HepG2 (cell line): ENCODE measurements at regions not wholly inside any gene's neighbourhood (a gene's known extent, or its start where the extent isn't known, plus 50 kb on each side); places are given as distances from the start of the nearest gene placed in this dataset.

ENCODE experiments used
- ATAC-seq: fragments of 200-7000 bp; cut with Tn5 transposase; 3 replicates; pipeline ENCODE4 v1.9.1; 2020; ENCODE audit warnings: mild to moderate bottlenecking, moderate library complexity
- BruUV-seq: library from RNA; stranded (reverse); fragments of 400-500 nt; replicated peaks from 2 replicates; lab custom pipeline; 2021; lab: Mats Ljungman, UMichigan
- CTCF ChIA-PET: fragments of 300-600 bp; formaldehyde crosslinking; extraction: SDS; loops from one replicate; lab custom pipeline; 2021; ENCODE audit warnings: low total read pairs, inconsistent platforms, low intra/inter-chr PET ratio; lab: Yijun Ruan, JAX
- POLR2A ChIA-PET: fragments of 350-600 bp; sonication (Branson Sonifier 250); formaldehyde crosslinking; loops from one replicate; lab custom pipeline; 2020; ENCODE audit warnings: antibody characterized with exemption, inconsistent platforms; lab: Yijun Ruan, JAX
- DNase-seq: peaks from one replicate; pipeline ENCODE4 v3.0.0-alpha.2; 2015; ENCODE audit warnings: low spot score
- FAIRE-seq: peaks from 3 replicates; lab custom pipeline; 2011; peaks lifted over from hg19 to GRCh38; lab: Jason Lieb, UNC
- H2AFZ ChIP-seq: one replicate; pipeline ENCODE4 v1.6.1; 2011; ENCODE audit warnings: low read length, inconsistent platforms
- H3K27ac ChIP-seq: fragments of 300-600 bp; 3 replicates; pipeline ENCODE4 v1.8.0; 2011; ENCODE audit warnings: mixed run types, mild to moderate bottlenecking, mixed read lengths, low read length, inconsistent platforms; ENCODE audit not compliant: insufficient read depth; ENCODE audit errors: extremely low read length
- H3K27me3 ChIP-seq, 2 experiments: fragments of 200-600 bp in 1 of 2; 2 replicates in 1 of 2; 3 replicates in 1 of 2; pipeline versions ENCODE4 v1.6.0 to v1.8.0; 2011; ENCODE audit warnings: low read length in 2 of 2, mild to moderate bottlenecking in 2 of 2, moderate library complexity in 2 of 2, inconsistent platforms in 1 of 2; ENCODE audit not compliant: insufficient read depth in 2 of 2, control insufficient read depth in 1 of 2
- H3K36me3 ChIP-seq, 2 experiments: fragments of 200-600 bp in 1 of 2; replicated peaks in 1 of 2; 2 replicates in 1 of 2; 3 replicates in 1 of 2; pipeline versions ENCODE4 v1.5.1 to v1.8.0; 2011; ENCODE audit warnings: low read length in 2 of 2, inconsistent platforms in 1 of 2; ENCODE audit not compliant: insufficient read depth in 2 of 2, control insufficient read depth in 1 of 2
- H3K4me1 ChIP-seq: 2 replicates; pipeline ENCODE4 v1.5.1; 2012; ENCODE audit warnings: low read length, inconsistent platforms; ENCODE audit not compliant: insufficient read depth
- H3K4me2 ChIP-seq: 2 replicates; pipeline ENCODE4 v1.6.0; 2011; ENCODE audit warnings: low read depth, low read length, inconsistent platforms
- H3K4me3 ChIP-seq, 3 experiments: fragments of 200-600 bp in 1 of 3; sonication (generic), shearing (Covaris generic) in 1 of 3; replicated peaks in 1 of 3; 2 replicates each; pipeline ENCODE4 v1.5.1; 2011 to 2016; ENCODE audit warnings: low read length in 3 of 3, inconsistent platforms in 2 of 3, low read depth in 2 of 3, mild to moderate bottlenecking in 2 of 3, control low read depth in 1 of 3, mixed read lengths in 1 of 3; ENCODE audit not compliant: insufficient read depth in 1 of 3
- H3K79me2 ChIP-seq: one replicate; pipeline ENCODE4 v1.6.1; 2011; ENCODE audit warnings: low read length, inconsistent platforms; ENCODE audit not compliant: insufficient read depth
- H3K9ac ChIP-seq: 2 replicates; pipeline ENCODE4 v1.6.0; 2011; ENCODE audit warnings: mild to moderate bottlenecking, low read depth, low read length, inconsistent platforms; ENCODE audit not compliant: insufficient read depth
- H3K9me3 ChIP-seq: 2 replicates; pipeline ENCODE4 v1.5.1; 2012; ENCODE audit warnings: mild to moderate bottlenecking, low read length
- H4K20me1 ChIP-seq: 2 replicates; pipeline ENCODE4 v1.6.0; 2011; ENCODE audit warnings: inconsistent platforms, mild to moderate bottlenecking, low read length, moderate library complexity; ENCODE audit not compliant: insufficient read depth
- CENPT ChIP-seq: sonication (generic); formaldehyde crosslinking; IDR thresholded peaks from 2 replicates; pipeline ENCODE4 v1.8.0; 2022; ENCODE audit warnings: low read depth, mild to moderate bottlenecking, moderate library complexity, missing genetic modification reagents
- CREB1 ChIP-seq, 2 experiments: fragments of 450-650 bp in 1 of 2; IDR thresholded peaks; 2 replicates each; pipeline ENCODE4 v1.6.1; 2016 to 2017; ENCODE audit warnings: control low read depth in 1 of 2, mild to moderate bottlenecking in 1 of 2, missing compliant biosample characterization in 1 of 2, missing genetic modification characterization in 1 of 2
- GTF2F1 ChIP-seq: fragments of 150-350 bp; IDR thresholded peaks from 2 replicates; pipeline ENCODE4 v1.6.1; 2014; ENCODE audit warnings: low read length
- NPAS2 ChIP-seq: sonication (generic); formaldehyde crosslinking; IDR thresholded peaks from 2 replicates; pipeline ENCODE4 v1.8.0; 2022; ENCODE audit warnings: mild to moderate bottlenecking, missing genetic modification reagents, borderline replicate concordance
- RFX5 ChIP-seq: IDR thresholded peaks from 2 replicates; pipeline ENCODE4 v1.6.1; 2011; ENCODE audit warnings: low read depth, low read length, improper control_type of control experiment
- SOX13 ChIP-seq, 3 experiments: fragments of 450-650 bp in 1 of 3; sonication (generic) in 1 of 3; formaldehyde crosslinking in 1 of 3; IDR thresholded peaks in 2 of 3; conservative IDR thresholded peaks in 1 of 3; 2 replicates each; pipeline versions ENCODE4 v1.5.0 to v1.6.1; 2016 to 2020; ENCODE audit warnings: antibody characterized with exemption in 1 of 3, mild to moderate bottlenecking in 1 of 3, missing compliant biosample characterization in 1 of 3, missing genetic modification reagents in 1 of 3, moderate library complexity in 1 of 3
- YEATS4 ChIP-seq: sonication (generic); formaldehyde crosslinking; IDR thresholded peaks from 2 replicates; pipeline ENCODE4 v1.4.0; 2020; ENCODE audit warnings: missing genetic modification reagents, borderline replicate concordance
- ZC3H13 ChIP-seq: sonication (generic); formaldehyde crosslinking; IDR thresholded peaks from 2 replicates; pipeline ENCODE4 v1.8.1; 2023; ENCODE audit warnings: mild to moderate bottlenecking, missing genetic modification reagents, moderate library complexity
- ZFP90 ChIP-seq: sonication (generic); formaldehyde crosslinking; IDR thresholded peaks from 2 replicates; pipeline ENCODE4 v1.8.0; 2022; ENCODE audit warnings: missing genetic modification reagents, mild to moderate bottlenecking, inconsistent platforms, borderline replicate concordance
- ZMAT3 ChIP-seq: sonication (generic); formaldehyde crosslinking; conservative IDR thresholded peaks from 2 replicates; pipeline ENCODE4 v1.7.0; 2021; ENCODE audit warnings: missing genetic modification reagents
- ZNF367 ChIP-seq: sonication (generic); formaldehyde crosslinking; IDR thresholded peaks from 2 replicates; pipeline ENCODE4 v1.4.0; 2020; ENCODE audit warnings: missing genetic modification reagents, borderline replicate concordance
- WGBS: methylation state at CpG from one replicate; pipeline ENCODE4 v1.1.6; 2017; ENCODE audit warnings: low lambda C conversion rate; 5-methylcytosine and 5-hydroxymethylcytosine counted together
- in situ Hi-C: cut with HindIII; loops from 2 replicates; pipeline ENCODE4 v1.10.0; 2017; ENCODE audit warnings: low pct_unique_long_range_greater_than_20kb; ENCODE audit not compliant: extremely low pct_ligation_motif_present
- intact Hi-C: fragments of 100-400 bp; cut with micrococcal nuclease; formaldehyde crosslinking; loops from one replicate; pipeline ENCODE4 v1.10.0; 2022; ENCODE audit not compliant: unreplicated experiment
- TF ChIP-seq, protein P1 (sequence below): sonication (generic); formaldehyde crosslinking; IDR thresholded peaks from 2 replicates; pipeline ENCODE4 v1.4.0; 2020; ENCODE audit warnings: mild to moderate bottlenecking, missing genetic modification reagents, borderline replicate concordance
- TF ChIP-seq, protein P2 (sequence below): sonication (generic); formaldehyde crosslinking; IDR thresholded peaks from 2 replicates; pipeline ENCODE4 v1.5.0; 2020; ENCODE audit warnings: missing genetic modification reagents

DNA sequence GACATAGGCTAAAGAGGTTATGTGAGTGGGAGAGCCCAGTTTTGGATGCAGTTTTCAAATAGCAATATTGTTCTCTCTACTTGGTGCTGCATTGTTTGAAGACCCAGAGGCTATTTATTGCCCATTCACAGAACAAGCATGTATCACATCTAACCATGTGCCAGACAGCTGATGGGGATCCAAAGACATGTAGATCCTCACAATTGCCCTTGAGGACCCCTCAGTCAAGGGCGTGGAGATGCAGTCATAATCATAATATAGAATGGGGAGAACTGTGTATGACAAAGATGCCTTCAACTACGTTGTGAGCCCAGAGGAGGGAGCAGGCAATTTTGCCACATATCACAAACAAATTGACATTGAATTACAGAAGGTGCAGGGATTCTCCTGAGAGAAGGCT, 70.5 kb downstream of the NHLRC3 start:
- no peaks in the 10 kb centered on the region for H3K4me1 ChIP-seq
- in situ Hi-C loops (no loop called here), intact Hi-C loops (no loop called here)
- POLR2A ChIA-PET, result no interaction called here
- WGBS, result 6% methylated on average over 2 of the region's 2 CpGs
- no peak overlapping the region for H2AFZ ChIP-seq
- FAIRE-seq (no peak), DNase-seq (no peak), ATAC-seq (no peak)
- CTCF ChIA-PET, result no interaction called here
- H3K4me2 ChIP-seq, result no peak overlapping the region
- H3K9me3 ChIP-seq, result no peaks in the 10 kb centered on the region
- no peaks in the 10 kb centered on the region for H4K20me1 ChIP-seq
- peaks cover 0 to 14% of the 10 kb centered on the region in 2 experiments; a peak in 1 of 5 replicates for H3K27me3 ChIP-seq
- H3K9ac ChIP-seq, result no peak overlapping the region
- H3K36me3 ChIP-seq, result no peaks in the 10 kb centered on the region
- no peak for TF ChIP-seq CENPT (CRISPR knock-in tag)
- TF ChIP-seq ZC3H13 (CRISPR knock-in tag), result no peak
- TF ChIP-seq SOX13 (IDR thresholded peaks at IDR 0.05), result no peak
- no peak for TF ChIP-seq SOX13 (CRISPR knock-in tag; conservative IDR thresholded peaks at IDR 0.05 in 1 of 2, IDR thresholded peaks at IDR 0.05 in 1 of 2)
- no peak for TF ChIP-seq ZNF367 (CRISPR knock-in tag)
- TF ChIP-seq, protein P1, sequence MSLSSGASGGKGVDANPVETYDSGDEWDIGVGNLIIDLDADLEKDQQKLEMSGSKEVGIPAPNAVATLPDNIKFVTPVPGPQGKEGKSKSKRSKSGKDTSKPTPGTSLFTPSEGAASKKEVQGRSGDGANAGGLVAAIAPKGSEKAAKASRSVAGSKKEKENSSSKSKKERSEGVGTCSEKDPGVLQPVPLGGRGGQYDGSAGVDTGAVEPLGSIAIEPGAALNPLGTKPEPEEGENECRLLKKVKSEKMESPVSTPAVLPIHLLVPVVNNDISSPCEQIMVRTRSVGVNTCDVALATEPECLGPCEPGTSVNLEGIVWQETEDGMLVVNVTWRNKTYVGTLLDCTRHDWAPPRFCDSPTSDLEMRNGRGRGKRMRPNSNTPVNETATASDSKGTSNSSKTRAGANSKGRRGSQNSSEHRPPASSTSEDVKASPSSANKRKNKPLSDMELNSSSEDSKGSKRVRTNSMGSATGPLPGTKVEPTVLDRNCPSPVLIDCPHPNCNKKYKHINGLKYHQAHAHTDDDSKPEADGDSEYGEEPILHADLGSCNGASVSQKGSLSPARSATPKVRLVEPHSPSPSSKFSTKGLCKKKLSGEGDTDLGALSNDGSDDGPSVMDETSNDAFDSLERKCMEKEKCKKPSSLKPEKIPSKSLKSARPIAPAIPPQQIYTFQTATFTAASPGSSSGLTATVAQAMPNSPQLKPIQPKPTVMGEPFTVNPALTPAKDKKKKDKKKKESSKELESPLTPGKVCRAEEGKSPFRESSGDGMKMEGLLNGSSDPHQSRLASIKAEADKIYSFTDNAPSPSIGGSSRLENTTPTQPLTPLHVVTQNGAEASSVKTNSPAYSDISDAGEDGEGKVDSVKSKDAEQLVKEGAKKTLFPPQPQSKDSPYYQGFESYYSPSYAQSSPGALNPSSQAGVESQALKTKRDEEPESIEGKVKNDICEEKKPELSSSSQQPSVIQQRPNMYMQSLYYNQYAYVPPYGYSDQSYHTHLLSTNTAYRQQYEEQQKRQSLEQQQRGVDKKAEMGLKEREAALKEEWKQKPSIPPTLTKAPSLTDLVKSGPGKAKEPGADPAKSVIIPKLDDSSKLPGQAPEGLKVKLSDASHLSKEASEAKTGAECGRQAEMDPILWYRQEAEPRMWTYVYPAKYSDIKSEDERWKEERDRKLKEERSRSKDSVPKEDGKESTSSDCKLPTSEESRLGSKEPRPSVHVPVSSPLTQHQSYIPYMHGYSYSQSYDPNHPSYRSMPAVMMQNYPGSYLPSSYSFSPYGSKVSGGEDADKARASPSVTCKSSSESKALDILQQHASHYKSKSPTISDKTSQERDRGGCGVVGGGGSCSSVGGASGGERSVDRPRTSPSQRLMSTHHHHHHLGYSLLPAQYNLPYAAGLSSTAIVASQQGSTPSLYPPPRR (CRISPR knock-in tag), result no peak
- no peak for TF ChIP-seq ZMAT3 (CRISPR knock-in tag)
- TF ChIP-seq GTF2F1, result no peak
- TF ChIP-seq CREB1 (IDR thresholded peaks at IDR 0.05), result no peak
- no peak for TF ChIP-seq CREB1 (CRISPR knock-in tag; IDR thresholded peaks at IDR 0.05)
- no peak for TF ChIP-seq ZFP90
- no peak for TF ChIP-seq RFX5
- TF ChIP-seq, protein P2, sequence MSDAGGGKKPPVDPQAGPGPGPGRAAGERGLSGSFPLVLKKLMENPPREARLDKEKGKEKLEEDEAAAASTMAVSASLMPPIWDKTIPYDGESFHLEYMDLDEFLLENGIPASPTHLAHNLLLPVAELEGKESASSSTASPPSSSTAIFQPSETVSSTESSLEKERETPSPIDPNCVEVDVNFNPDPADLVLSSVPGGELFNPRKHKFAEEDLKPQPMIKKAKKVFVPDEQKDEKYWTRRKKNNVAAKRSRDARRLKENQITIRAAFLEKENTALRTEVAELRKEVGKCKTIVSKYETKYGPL, result no peak
- TF ChIP-seq YEATS4 (CRISPR knock-in tag), result no peak
- TF ChIP-seq NPAS2, result no peak
- TF ChIP-seq, all 625 proteins: peak for 0
- Histone ChIP-seq H3K4me3 (no peak overlapping the region), H3K27ac (no peak overlapping the region), H3K79me2 (no peaks in the 10 kb centered on the region)
- no TSS peak for BruUV-seq
